CD14-positive monocyte (primary cell): ENCODE measurements at regions not wholly inside any gene's neighbourhood (a gene's known extent, or its start where the extent isn't known, plus 50 kb on each side); places are given as distances from the start of the nearest gene placed in this dataset.
A peak's percentile ranks its signal among the peaks of the same experiment; 100 is the strongest.

Experiments used
- DNase-seq, 3 donors: peaks; one replicate each; pipeline ENCODE4 v3.0.0-alpha.2; 2011 to 2022
- H2AFZ ChIP-seq: 2 replicates; pipeline ENCODE4 v1.6.0; 2012; ENCODE audit warnings: mild to moderate bottlenecking, low read depth, low read length, inconsistent platforms; ENCODE audit not compliant: insufficient read depth, poor library complexity, severe bottlenecking
- H3K27ac ChIP-seq, 2 donors: 1 replicate in 1 of 2; 2 replicates in 1 of 2; pipeline ENCODE4 v1.5.1; 2012 to 2013; ENCODE audit warnings: low read length in 2 of 2, control low read depth in 1 of 2, inconsistent platforms in 1 of 2, low read depth in 1 of 2, mild to moderate bottlenecking in 1 of 2
- H3K27me3 ChIP-seq, 2 donors: one replicate each; pipeline versions ENCODE4 v1.6.0 to v1.6.1; 2011 to 2013; ENCODE audit warnings: low read length in 2 of 2; ENCODE audit not compliant: control insufficient read depth in 2 of 2, insufficient read depth in 2 of 2
- H3K36me3 ChIP-seq, 2 donors: replicated peaks in 1 of 2; 1 replicate in 1 of 2; 2 replicates in 1 of 2; pipeline versions ENCODE4 v1.5.1 to v1.6.1; 2012 to 2013; ENCODE audit warnings: low read length in 2 of 2, control low read depth in 1 of 2, inconsistent platforms in 1 of 2, mild to moderate bottlenecking in 1 of 2; ENCODE audit not compliant: insufficient read depth in 2 of 2, control insufficient read depth in 1 of 2
- H3K4me1 ChIP-seq, 2 donors: 1 replicate in 1 of 2; 2 replicates in 1 of 2; pipeline versions ENCODE4 v1.5.1 to v1.6.1; 2012 to 2013; ENCODE audit warnings: low read length in 2 of 2, control low read depth in 1 of 2, inconsistent platforms in 1 of 2, mild to moderate bottlenecking in 1 of 2, moderate library complexity in 1 of 2; ENCODE audit not compliant: insufficient read depth in 2 of 2, control insufficient read depth in 1 of 2
- H3K4me2 ChIP-seq: replicated peaks from 2 replicates; pipeline ENCODE3; 2012; ENCODE audit warnings: low read length, moderate library complexity, mild to moderate bottlenecking; ENCODE audit not compliant: poor library complexity, severe bottlenecking; ENCODE audit errors: extremely low read depth
- H3K4me3 ChIP-seq, 3 experiments: fragments of 200-600 bp in 1 of 3; sonication (generic) in 1 of 3; replicated peaks in 1 of 3; 1 replicate in 2 of 3; 2 replicates in 1 of 3; pipeline ENCODE4 v1.5.1; 2011 to 2013; ENCODE audit warnings: low read length in 3 of 3, mild to moderate bottlenecking in 3 of 3, control low read depth in 2 of 3, low read depth in 2 of 3, inconsistent platforms in 1 of 3, moderate library complexity in 1 of 3
- H3K79me2 ChIP-seq: 2 replicates; pipeline ENCODE4 v1.6.0; 2012; ENCODE audit warnings: mild to moderate bottlenecking, control low read depth, inconsistent platforms, low read length, moderate library complexity; ENCODE audit not compliant: insufficient read depth
- H3K9ac ChIP-seq: 2 replicates; pipeline ENCODE4 v1.6.0; 2017; ENCODE audit warnings: low read length, mild to moderate bottlenecking; ENCODE audit not compliant: insufficient read depth, poor library complexity, severe bottlenecking
- H3K9me3 ChIP-seq, 2 donors: replicated peaks in 1 of 2; 1 replicate in 1 of 2; 2 replicates in 1 of 2; pipeline versions ENCODE4 v1.5.1 to v1.6.1; 2012 to 2013; ENCODE audit warnings: low read length in 2 of 2, control low read depth in 1 of 2; ENCODE audit not compliant: control insufficient read depth in 1 of 2, insufficient read depth in 1 of 2
- H4K20me1 ChIP-seq: 2 replicates; pipeline ENCODE4 v1.6.0; 2012; ENCODE audit warnings: mild to moderate bottlenecking, low read length, control low read depth, moderate library complexity; ENCODE audit not compliant: insufficient read depth
- H3K27ac Mint-ChIP-seq, 7 donors: one replicate each; pipeline ENCODE4 v1.8.0; 2020; ENCODE audit warnings: mild to moderate bottlenecking in 7 of 7, mixed read lengths in 7 of 7, moderate library complexity in 6 of 7, inconsistent platforms in 2 of 7
- H3K27me3 Mint-ChIP-seq, 3 donors: one replicate each; pipeline ENCODE4 v1.8.0; 2021 to 2022; ENCODE audit warnings: low read depth in 3 of 3, mild to moderate bottlenecking in 3 of 3, mixed read lengths in 3 of 3, moderate library complexity in 3 of 3, inconsistent platforms in 1 of 3
- H3K36me3 Mint-ChIP-seq, 2 donors: one replicate each; pipeline ENCODE4 v1.8.0; 2020; ENCODE audit warnings: mixed read lengths in 2 of 2, inconsistent platforms in 1 of 2, mild to moderate bottlenecking in 1 of 2
- H3K4me1 Mint-ChIP-seq: one replicate; pipeline ENCODE4 v1.8.0; 2020; ENCODE audit warnings: mild to moderate bottlenecking, mixed read lengths
- H3K4me3 Mint-ChIP-seq, 2 donors: one replicate each; pipeline ENCODE4 v1.8.0; 2020; ENCODE audit warnings: mild to moderate bottlenecking in 2 of 2, mixed read lengths in 2 of 2, moderate library complexity in 1 of 2
- H3K9me3 Mint-ChIP-seq, 7 donors: one replicate each; pipeline ENCODE4 v1.8.0; 2020 to 2022; ENCODE audit warnings: mixed read lengths in 7 of 7, mild to moderate bottlenecking in 6 of 7, moderate library complexity in 6 of 7, inconsistent platforms in 2 of 7
- CTCF ChIP-seq: fragments of 200-600 bp; IDR thresholded peaks from one replicate; pipeline ENCODE4 v1.8.0; 2022; ENCODE audit warnings: antibody characterized with exemption, mild to moderate bottlenecking
- WGBS: methylation state at CpG from one replicate; pipeline ENCODE4 v1.1.5; 2013; ENCODE audit warnings: missing lambda C conversion rate; ENCODE audit not compliant: insufficient coverage; 5-methylcytosine and 5-hydroxymethylcytosine counted together
- intact Hi-C, 2 donors: fragments of 100-400 bp; cut with micrococcal nuclease; formaldehyde crosslinking; loops; one replicate each; pipeline versions ENCODE4 v1.15.0 to v1.15.1; 2023

GRCh38 chr5:122723606-122724352 is 51.1 kb upstream of the SNX2 start:
- H3K9me3 ChIP-seq, result no peaks in the 10 kb centered on the region
- peaks cover 0 to 3% of the 10 kb centered on the region in 2 donors for H3K4me1 ChIP-seq
- H3K27me3 ChIP-seq, result no peaks in the 10 kb centered on the region
- no peaks in the 10 kb centered on the region for H4K20me1 ChIP-seq
- H3K9ac ChIP-seq, result no peak overlapping the region
- peak in 1 of 3 donors; percentile 17 for DNase-seq
- peak overlapping the region; percentile 10 for H3K4me2 ChIP-seq
- no peaks in the 10 kb centered on the region for H3K36me3 Mint-ChIP-seq
- WGBS, result 51% methylated on average over 2 of the region's 4 CpGs
- H3K27me3 Mint-ChIP-seq, result peaks cover 0 to 5% (median 0%) of the 10 kb centered on the region in 3 donors
- TF ChIP-seq CTCF, result no peak
- no peaks in the 10 kb centered on the region for H3K79me2 ChIP-seq
- H3K9me3 Mint-ChIP-seq, result peaks cover 0 to 5% (median 0%) of the 10 kb centered on the region in 7 donors
- H3K4me3 ChIP-seq, result no peak overlapping the region
- no peaks in the 10 kb centered on the region for H3K36me3 ChIP-seq
- intact Hi-C loops, result no loop called here
- no peak overlapping the region for H3K4me3 Mint-ChIP-seq
- peak overlapping the region in 2 of 7 donors; percentile 3 to 6 for H3K27ac Mint-ChIP-seq
- H3K4me1 Mint-ChIP-seq, result peaks cover 5% of the 10 kb centered on the region
- no peak overlapping the region for H2AFZ ChIP-seq
- no peak overlapping the region for H3K27ac ChIP-seq
